Activated CD8-positive, alpha-beta memory T cell treated with anti-CD3 and anti-CD28 coated beads, Interleukin-2, amount 50 U/mL, for 4 hours (primary cell): ENCODE measurements at regions not wholly inside any gene's neighbourhood (a gene's known extent, or its start where the extent isn't known, plus 50 kb on each side); places are given as distances from the start of the nearest gene placed in this dataset.

ENCODE experiments used
- DNase-seq: peaks from one replicate; pipeline ENCODE4 v3.0.0-alpha.2; 2020

DNA sequence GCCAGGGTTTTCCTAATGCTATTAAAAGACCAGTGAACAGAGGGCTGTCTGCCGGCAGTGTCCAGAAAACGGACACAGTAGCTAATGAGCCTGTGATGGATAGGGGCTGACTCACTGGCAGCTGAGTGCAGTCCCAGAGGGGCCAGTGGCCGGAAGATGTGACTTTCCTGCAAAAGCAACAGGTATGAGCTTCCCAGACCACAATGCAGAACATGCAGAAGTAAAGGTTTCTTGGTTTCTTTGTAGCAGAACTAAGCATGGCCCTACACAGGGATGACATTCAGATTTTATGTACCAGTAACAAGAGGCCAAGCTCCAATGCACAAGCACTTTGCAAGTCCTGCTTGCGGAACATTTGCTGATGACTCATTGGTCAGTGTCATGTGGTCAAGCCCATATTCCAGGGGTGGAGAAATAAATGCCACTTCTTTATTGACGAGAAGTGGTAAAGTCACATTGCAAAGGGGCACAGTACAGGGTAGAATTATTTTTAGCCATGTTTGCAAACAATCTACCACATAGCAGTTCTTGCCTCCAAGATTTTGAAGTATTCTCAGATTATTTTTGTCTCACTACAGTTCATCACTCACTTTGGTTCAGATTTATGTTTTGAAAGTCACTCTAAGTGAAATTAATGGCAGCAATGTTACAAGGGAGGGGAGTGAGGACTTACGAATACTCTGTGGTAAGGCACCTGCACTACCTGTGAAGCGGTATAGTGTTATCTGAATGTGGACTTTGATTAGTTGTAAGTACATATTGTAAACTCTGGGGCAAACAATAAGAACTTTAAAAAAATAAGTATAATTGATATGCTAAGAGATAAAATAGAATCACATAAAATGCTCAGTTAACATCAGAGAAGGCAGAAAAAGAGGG is 263.3 kb downstream of the ABHD5 start:
- no peak for DNase-seq

DNA sequence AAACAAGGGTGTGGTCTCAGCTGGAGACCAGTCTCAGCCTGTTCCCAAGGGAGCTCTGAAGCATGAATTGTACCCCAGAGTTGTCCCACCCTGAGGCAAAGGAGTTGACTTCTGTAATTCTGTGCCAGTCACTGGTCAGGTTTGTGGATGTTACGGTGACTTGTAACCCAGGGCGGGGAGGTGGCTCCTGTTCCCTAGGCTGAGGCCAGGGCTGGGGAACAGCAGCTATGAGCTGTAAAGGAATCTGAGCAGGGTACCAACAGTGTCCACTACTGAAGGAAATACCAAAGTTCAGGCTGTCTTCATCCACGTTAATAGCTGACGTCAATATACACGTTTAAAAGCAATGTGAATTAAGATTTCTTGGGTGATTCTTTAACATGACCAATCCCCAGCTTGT is 266.2 kb downstream of the ABHD5 start:
- DNase-seq, result no peak

DNA sequence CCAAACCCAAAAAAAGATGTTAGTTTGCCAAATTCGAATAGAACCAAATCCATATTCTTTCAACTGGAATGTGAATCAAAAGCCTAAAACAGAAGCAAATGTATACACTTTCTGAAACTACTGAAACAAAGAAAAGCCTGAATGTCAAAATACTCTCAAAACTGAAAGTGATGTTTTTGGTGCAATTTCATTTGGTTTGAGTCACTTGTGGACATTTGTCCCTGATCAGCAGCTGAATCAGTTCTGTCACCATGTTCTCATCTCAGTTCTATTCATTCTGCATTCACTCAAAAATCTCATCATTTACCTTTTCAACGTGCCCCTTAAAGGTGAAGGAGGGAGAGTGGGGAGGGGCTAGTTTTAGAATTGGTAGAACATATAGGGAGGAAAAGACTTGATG is 266.8 kb downstream of the ABHD5 start:
- no peak for DNase-seq

DNA sequence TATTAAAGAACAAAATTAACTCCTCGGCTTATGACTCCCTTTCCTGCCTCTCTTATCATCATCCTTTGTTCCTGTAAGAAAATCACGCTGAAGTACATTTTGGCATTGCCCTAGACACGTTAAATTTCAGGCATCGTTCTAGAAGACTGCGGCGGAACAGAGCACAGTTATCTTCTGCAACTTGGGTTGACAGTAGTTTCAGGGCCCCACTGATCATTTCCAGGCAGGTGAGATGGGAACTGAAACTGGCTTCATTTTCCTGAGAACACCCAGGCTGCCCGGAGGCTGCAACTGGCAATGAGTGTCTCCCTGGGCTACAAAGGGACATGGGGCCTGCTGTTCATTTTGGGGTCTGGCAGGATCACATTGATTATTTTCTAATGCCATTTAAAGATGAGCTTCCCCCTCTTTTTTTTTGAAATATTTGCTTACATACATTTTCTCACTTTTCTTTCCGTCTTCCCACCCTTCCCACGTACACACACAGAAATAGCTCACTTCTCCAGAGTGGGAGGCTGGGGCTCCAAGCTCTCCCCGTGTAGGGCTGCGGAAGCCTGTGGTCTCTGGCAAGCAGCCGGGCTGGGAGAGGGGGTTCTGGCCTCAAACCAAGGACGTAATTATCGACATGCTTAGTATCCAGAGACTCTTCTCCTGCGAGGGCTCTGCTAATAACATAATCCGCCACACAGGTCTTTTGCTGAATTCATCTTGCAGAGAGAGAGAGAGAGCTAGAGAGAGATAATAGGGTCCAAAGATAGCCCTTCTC is 267.4 kb downstream of the ABHD5 start:
- DNase-seq, result no peak

DNA sequence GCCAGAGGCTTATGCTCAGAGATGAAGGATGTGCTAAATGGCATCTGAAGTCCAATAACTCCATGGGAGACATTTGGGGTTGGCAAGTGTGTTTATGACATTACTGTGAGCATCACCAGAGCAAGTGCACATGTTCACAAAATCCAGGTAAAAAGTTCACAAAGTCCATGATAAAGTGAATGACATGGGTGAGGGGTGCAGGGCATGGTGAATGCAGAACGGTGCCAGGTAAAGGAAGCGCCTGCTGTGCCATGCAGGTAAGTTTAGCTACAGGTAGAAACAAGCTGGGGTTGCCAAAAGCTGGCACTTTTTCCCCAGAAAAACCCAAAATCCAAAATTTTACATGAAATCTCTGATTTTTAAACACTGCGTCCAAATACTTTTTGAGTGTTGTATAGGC is 268.2 kb downstream of the ABHD5 start:
- no peak for DNase-seq

DNA sequence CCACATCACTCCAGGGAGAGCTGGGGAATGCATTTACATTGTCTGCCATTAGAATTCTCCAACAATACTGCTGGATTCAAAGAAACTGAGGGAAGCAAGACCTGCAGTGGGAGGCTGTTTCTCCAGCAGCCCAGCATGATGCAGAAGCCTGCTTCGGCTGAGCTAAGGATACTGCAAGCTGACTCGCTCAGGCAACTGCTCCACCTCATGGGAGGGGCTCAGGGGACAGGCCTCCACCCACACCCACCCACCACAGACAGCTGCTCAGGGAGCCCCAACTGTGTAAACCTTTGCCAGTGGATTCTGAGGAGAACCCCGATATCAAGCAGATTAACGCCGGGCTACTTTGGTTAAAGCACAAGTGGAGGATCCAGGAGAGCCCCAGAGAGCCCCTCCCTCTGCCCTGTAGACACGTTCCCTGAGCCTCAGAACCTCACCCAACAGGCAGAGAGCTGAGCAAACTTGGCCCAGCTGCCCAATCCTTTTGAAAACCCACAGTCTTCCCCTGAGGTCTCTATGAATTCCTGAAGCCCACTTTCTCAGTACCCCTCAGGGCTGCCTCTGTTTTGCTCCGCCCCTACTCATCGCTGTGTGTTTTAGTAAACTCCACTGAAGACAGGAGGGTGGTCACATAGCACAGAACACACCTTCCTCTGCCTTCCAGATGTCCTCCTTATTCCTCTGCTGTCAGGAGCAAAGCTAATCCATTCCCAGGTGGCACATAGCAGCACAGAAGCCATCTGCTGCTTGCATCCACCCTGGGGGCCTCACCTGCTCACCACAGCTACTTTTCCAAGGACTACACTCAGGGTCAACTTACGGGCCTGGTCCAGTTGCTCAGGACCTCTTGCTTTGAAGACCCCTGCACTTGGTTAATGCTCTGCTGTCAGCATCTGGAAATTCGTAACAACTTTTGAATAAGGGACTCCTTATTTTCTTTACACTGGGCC is 269.0 kb downstream of the ABHD5 start:
- no peak for DNase-seq

DNA sequence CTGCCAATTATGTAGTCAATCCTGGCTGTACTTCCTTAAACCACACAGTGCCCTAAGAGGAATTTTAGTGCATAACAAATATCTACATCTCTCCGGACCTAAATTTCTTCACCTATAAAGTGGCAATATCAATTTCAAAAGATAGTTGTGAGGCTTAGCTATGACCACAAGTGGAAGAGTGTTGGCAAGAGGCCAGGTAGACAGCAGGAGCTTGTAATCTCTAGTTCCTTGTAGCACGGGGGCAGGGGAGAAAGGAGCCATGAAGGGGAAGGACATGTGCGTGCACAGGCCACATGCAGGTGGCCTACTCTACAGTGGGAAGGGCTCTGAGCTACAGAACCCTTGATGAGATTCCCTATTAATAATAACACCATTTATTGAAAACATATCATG is 269.7 kb downstream of the ABHD5 start:
- DNase-seq, result no peak

DNA sequence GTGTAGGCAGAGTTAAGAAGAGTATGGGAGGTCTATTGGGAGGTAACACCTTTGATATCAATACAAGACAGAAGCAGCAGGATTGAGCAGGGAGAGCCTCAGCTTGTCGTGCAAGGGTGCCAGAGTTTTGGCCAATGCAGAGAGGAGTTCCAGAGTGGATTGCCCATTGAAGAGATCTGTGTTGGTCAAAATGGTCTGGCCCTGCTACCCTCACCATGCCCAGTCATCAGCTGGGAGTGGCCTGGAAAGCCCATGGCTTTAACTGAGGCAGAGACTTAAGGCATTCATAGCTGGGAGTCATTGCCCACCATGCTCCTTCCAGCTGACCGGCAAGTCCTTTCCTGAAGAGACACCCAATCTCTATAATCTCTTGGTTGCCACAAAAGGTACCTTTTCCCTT is 271.3 kb downstream of the ABHD5 start:
- no peak for DNase-seq

DNA sequence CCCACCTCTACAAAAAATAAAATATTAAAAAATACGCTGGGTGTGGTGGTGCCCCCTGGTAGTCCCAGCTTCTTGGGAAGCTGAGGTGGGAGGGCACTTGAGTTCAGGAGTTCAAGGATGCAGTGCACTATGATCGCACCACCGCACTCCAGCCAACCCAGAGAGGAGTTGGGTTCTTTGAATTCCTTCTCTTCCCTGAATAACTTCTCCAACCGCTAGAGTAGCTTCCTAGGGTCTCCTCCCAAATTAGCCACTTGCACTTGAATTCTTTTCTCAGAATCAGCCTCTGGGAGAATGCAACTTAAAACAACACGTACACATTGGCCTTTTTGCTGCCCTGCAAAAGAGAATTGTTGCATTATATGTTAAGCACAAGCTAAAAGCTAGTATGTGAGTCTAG is 272.5 kb downstream of the ABHD5 start:
- no peak for DNase-seq

DNA sequence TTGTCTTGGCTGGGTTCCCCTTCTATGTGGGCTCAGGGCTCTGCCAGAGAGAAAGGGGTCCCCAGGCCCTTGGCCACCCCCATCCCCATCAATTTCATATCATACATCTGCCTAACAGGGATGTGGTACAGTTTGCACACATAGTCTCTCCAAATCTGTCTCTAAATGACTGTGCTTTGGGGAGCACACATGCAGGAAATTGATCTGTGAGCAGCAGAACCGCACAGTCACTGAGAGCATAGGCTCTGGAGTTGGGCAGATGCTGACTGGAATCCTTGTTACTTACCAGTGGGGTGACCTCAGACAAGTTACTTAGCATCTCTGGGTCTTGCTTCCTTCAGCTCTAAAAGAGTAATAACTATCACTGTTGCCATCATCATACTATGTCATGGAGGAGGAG is 273.9 kb downstream of the ABHD5 start:
- no peak for DNase-seq

DNA sequence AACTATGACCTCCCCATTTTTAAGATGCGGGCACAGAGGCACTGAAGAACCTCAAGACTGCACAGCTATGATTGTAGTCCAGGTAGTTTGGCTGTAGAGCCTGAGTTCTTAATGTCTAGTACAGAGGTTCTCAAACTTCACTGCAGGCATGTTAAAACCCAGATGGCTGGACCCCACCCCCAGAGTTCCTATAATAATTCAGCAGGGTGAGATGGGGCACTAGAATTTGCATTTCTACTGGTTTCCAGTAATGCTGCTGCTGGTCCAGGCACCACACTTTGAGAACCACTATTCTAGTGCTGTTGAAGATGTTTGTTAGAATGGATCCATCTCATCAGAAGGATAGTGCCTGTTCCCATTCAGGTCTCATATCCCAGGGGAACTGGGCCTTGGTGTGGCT is 274.9 kb downstream of the ABHD5 start:
- no peak for DNase-seq

DNA sequence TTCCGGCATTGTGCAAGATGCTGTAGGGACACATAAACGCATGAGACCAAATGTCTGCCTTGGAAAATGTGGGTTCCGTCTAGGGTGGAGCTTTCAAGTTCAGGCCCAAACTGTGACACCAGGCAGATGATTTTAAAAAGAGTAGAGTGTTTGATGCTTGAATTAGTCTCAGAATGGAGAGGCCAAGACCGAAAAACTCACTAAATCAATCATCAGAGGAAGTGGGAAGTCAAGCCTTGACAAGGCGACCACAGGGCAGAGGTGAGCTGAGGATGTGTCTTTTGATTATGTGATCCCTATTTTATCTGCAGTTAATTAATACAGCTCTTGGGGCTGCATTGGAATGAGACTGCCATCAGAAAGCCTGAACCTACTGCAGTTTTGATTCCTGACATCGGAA is 275.4 kb downstream of the ABHD5 start:
- DNase-seq, result no peak

DNA sequence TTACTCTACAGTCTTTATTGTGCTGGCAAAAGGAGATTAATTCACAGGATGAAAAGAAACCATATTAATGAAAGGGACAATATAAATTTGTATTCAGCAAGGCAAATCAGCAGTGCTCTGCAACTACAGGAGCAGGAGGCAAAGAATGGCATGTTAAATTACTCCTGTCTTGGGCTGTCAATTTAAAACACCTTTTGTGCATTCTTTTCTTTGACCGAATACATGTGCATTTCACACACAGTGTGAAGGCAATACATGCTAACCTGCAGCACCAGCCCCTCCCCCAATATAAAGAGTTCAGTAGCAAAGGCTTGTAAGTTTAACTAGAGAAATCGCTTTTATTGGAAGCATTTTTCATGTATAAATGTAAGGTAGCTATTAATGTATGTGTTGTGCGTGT is 275.2 kb upstream of the TOPAZ1 start:
- DNase-seq, result no peak

DNA sequence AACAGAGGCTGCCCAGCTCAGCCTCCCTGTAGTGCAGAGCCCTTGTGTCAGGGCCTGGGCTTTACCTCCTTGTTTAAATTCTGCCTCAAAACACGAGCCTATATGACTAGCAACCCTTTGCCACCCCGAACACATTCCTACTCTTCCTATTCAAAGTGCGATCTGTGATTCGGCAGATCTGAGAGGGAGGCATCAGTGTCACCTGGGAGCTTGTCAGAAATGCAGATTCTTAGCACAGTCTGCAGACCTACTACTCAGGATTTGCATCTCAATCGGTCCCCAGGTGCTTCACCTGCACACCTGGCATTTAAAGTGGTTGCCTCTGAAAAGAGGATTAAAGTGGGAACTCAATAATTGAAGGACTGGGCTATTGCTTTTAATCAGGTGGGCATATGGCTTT is 273.2 kb upstream of the TOPAZ1 start:
- DNase-seq, result no peak

DNA sequence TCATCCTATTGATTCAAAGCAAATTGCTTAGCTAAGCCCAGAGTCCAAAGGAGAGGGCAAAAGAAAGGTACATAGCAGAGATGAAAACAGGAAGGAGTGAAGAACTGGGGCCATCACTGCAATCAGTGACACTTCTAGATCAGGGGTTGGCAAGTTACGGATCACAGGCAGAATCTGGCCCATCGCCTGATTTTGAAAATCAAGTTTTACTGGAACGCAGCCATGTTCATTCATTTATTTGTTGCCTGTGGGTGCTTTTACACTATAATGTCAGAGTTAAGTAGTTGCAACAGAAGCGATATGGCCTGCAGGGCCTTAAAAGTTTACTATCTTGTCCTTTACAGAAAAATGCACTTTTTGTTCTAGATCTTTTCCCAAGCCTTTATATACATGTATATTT is 271.7 kb upstream of the TOPAZ1 start:
- DNase-seq, result no peak

DNA sequence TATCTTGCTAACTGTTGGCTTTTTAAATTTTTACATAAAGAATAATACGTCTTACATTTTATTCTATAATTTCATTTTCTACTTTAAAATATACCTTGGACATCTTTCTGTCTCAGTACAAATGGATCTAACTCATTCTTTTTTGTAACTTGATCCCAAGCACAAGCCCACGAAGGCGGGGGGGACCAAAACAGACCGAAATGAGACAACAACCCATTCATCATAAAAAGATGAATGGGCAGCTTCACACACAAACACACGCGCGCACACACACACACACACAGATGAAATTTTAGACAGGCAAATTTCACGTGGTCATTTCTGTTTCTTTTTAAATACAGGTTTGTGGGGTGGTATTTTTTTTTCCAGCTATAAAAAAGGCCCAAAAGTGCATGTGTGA is 271.3 kb upstream of the TOPAZ1 start:
- no peak for DNase-seq

DNA sequence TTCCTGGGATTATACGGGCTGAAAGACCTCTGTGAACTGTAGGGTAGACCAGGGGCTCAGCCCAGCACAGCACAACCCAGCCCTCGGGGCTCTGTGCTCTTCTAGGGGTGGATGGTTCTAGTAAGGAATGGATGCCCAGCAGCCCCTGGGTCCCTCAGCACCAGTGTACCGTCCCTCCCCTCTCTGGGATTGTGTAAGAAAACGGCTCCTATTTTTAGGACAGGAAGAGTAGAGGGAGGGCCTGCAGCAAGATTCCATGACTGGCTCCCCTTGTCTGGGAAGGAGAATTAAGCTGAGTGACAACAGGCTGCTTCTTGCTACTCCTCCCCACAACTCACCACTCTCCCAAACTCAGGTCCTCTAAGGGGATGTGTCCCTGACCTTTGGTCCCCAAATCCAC is 270.8 kb upstream of the TOPAZ1 start:
- DNase-seq, result no peak

DNA sequence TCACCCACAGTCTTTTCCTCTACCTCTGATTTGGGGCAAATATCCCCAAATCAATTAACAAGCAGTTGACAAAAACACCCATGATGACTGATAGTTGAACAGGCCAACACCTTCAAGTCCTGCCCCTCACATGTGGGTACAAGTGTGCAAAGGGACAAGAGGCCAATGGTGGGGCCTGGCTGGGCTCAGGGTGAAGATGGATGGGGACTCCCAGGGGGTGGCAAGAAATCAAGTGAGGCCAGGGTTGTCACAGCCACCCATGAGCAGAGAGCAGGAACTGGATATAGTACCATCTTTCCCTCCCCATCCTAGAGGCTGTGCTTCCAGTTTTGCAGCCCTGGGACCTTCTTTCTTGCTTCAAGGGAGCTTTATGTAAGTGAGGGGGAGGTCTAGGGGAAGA is 270.2 kb upstream of the TOPAZ1 start:
- no peak for DNase-seq

DNA sequence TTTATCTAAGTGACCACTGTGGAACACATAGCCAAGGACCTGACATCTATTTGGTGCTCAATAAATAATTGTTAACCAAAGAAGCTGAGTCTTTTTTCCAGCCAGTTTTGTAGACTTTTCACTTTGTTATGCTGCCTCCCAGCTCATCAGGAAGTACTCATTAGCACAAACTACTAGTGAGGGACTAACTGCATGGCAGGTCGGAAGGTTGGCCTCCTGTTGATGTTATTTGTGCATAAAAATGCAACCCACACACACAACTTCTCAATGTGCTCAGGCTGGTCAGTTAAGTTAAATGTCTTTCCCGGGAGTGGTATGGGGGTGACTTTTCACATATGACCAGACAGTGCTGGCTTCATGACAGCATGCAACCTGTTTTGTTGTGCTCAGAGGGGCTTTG is 263.0 kb upstream of the TOPAZ1 start:
- DNase-seq, result no peak

DNA sequence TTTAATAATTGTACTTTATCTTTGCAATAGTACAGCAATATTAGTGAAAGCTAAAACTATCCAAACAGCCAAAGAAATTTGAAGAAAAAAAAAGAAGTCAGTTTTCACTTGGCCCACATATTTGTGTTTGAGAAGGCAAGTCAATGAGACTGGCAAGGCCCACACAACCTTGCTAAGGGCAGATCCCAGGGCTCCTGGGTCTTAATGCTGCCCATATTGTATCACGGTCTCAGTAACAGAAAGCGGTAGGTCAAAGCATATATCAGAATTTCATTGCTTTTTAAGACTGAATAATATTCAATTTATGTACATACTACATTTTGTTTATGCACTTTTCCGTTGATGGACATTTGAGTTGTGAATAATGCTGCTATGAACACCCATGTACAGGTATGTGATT is 262.0 kb upstream of the TOPAZ1 start:
- no peak for DNase-seq

DNA sequence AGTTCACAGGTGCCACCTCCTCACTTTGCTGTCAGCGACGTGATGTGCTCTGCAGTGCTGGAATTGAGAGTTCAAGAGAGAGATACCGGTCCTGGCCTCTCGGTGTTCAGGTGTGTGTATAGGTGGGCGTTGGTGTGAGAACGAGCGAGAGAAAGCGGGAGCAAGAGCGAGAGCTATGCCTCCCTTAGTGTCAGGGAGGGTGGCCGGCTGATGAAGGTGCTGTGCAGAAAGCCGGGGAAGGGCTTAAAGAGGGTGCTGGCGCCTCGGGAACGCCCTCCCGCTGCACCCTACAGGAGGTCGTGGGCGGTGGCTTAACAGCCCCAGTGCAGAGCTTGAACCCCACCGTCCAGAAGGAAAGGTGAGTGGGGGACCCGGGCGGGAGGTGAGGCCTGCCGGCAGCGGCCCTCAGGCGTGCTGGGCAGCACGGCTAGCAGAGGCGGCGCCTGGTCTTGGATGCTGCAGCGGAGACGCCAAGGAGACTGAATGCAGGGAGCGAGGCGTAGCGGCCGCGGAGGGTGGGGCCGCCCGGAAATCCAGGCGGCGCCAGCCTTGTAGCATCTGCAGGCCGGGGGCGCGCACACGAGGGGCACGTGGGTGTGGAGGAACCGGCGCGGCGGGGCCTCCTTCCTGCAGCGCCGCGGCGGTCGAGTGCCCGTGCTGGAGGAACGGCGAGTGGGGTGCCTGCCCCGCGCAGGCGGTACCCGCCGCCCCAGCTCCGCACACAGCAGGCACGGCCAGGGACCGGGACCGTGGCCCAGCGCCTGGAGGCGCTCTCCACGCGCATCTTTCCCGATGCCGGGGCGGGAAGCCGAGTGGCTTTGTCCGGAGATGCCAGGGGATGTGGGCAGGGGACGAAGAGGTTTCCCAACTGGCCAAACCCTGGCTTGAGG is 246.8 kb upstream of the TOPAZ1 start:
- no peak for DNase-seq
